Epithelial cell of esophagus (primary cell): ENCODE measurements at regions not wholly inside any gene's neighbourhood (a gene's known extent, or its start where the extent isn't known, plus 50 kb on each side); places are given as distances from the start of the nearest gene placed in this dataset.

Source experiments
- DNase-seq: peaks from one replicate; pipeline ENCODE4 v3.0.0; 2010; ENCODE audit warnings: low read depth
- H3K4me3 ChIP-seq: 2 replicates; pipeline ENCODE4 v1.5.1; 2011; ENCODE audit warnings: mild to moderate bottlenecking, low read length, control low read depth
- CTCF ChIP-seq: IDR thresholded peaks from 2 replicates; pipeline ENCODE4 v1.5.1; 2011; ENCODE audit warnings: low read depth, mild to moderate bottlenecking, low read length, control low read depth, inconsistent platforms; ENCODE audit not compliant: insufficient read depth; ENCODE audit errors: missing control alignments

- H3K4me3 ChIP-seq = no peak overlapping the region
- no peak for TF ChIP-seq CTCF
- DNase-seq = no peak
These were observed 364.8 kb downstream of the EPM2A start for GRCh38 chr6:145370559-145370958.

GRCh38 chr6:145372671-145373151 is 362.6 kb downstream of the EPM2A start:
- no peak for TF ChIP-seq CTCF
- DNase-seq = peak; percentile 33
- no peak overlapping the region for H3K4me3 ChIP-seq

- TF ChIP-seq CTCF = no peak
- no peak for DNase-seq
- H3K4me3 ChIP-seq = no peak overlapping the region
These were observed 361.5 kb downstream of the EPM2A start for GRCh38 chr6:145373826-145374225.

GRCh38 chr6:145374570-145374969 is 360.8 kb downstream of the EPM2A start:
- peak; percentile 13 for DNase-seq
- no peak for TF ChIP-seq CTCF
- no peak overlapping the region for H3K4me3 ChIP-seq

- TF ChIP-seq CTCF = no peak
These were observed 359.8 kb downstream of the EPM2A start for GRCh38 chr6:145375502-145375901.

GRCh38 chr6:145380186-145380585 is 355.1 kb downstream of the EPM2A start:
- no peak overlapping the region for H3K4me3 ChIP-seq
- DNase-seq = no peak
- TF ChIP-seq CTCF = no peak

More at GRCh38 chr6:145375502-145375901, 359.8 kb downstream of the EPM2A start:
- no peak overlapping the region for H3K4me3 ChIP-seq
- no peak for DNase-seq

- no peak for DNase-seq
- no peak for TF ChIP-seq CTCF
- H3K4me3 ChIP-seq = no peak overlapping the region
These were observed 353.4 kb downstream of the EPM2A start for GRCh38 chr6:145381941-145382340.
